ENCODE measurements at regions not wholly inside any gene's neighbourhood (a gene's known extent, or its start where the extent isn't known, plus 50 kb on each side); places are given as distances from the start of the nearest gene placed in this dataset.

- H3K4me3 ChIP-seq (ENCODE audit: low read depth, low read length), result no peak overlapping the region
- no peak for TF ChIP-seq CTCF (IDR thresholded peaks at IDR 0.05; ENCODE audit: insufficient read depth, low read length, missing control alignments)
- POLR2A ChIA-PET, result no interaction called here
- CTCF ChIA-PET, result no interaction called here
- DNase-seq (ENCODE audit: low read depth, low spot score), result no peak
Measured at GRCh38 chr6:93494057-93494456, 74.7 kb upstream of the EPHA7 start.

GRCh38 chr6:93474733-93475179 is 55.4 kb upstream of the EPHA7 start:
- no peak for TF ChIP-seq CTCF (IDR thresholded peaks at IDR 0.05; ENCODE audit: insufficient read depth, low read length, missing control alignments)
- POLR2A ChIA-PET, result no interaction called here
- CTCF ChIA-PET, result no interaction called here
- no peak for DNase-seq (ENCODE audit: low read depth, low spot score)
- H3K4me3 ChIP-seq (ENCODE audit: low read depth, low read length), result no peak overlapping the region

DNA sequence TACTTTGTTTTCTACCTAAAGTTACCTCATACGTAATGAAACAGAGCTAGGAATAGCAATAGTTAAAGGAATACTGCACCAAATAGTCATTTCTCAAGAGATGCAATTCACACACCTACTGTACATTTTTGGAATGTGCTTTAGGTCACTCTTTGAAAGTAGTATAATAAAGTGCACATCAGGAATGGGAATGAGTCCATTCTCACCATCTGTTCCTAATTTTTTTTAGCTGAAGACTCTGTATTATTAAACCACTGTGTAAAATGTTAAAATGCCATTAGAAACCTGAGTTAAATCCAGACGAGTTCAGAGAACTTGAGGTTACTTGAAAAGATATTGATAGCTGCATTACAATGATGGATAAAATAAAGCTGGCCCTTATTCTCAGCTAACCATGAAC is 51.9 kb upstream of the EPHA7 start:
- H3K4me3 ChIP-seq (ENCODE audit: low read depth, low read length), result no peak overlapping the region
- CTCF ChIA-PET, result no interaction called here
- no peak for TF ChIP-seq CTCF (IDR thresholded peaks at IDR 0.05; ENCODE audit: insufficient read depth, low read length, missing control alignments)
- no peak for DNase-seq (ENCODE audit: low read depth, low spot score)
- POLR2A ChIA-PET, result no interaction called here
